NCI-H2196 (cell line): ENCODE measurements at regions not wholly inside any gene's neighbourhood (a gene's known extent, or its start where the extent isn't known, plus 50 kb on each side); places are given as distances from the start of the nearest gene placed in this dataset.
"Not testable (repeated sequence)": the region's sequence is repeated elsewhere in the genome, so short reads cannot be mapped to it uniquely, and the experiment has no call there.

ENCODE experiments used
- DNase-seq: peaks from one replicate; lab custom pipeline; 2025; ENCODE audit not compliant: unreplicated experiment; lab: John Stamatoyannopoulos, UW

DNA sequence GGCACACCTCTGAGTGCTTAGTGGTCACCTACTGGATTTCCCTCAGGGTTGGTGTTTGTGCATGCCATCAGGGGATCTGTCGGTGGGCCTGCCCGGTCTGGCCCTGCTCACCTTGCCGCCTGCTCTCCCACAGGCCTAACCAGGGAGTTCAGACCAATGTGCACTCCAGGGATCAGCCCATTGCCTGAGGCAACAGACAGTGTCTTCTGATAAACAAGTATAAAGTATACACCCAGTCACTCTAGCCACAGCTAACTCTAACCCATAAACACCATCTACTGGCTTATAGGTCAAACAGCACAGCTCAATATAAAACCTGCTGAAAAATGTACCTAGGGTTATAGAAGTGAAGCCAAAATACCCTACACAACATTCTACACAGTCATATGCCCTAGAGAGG, 1300.0 kb downstream of the PLA2G4A start:
- no peak for DNase-seq

GRCh38 chr1:188129856-188130838, 1301.4 kb downstream of the PLA2G4A start:
- DNase-seq: no peak

- DNase-seq: no peak
Observed at GRCh38 chr1:188137221-188137620, 1308.5 kb downstream of the PLA2G4A start.

DNA sequence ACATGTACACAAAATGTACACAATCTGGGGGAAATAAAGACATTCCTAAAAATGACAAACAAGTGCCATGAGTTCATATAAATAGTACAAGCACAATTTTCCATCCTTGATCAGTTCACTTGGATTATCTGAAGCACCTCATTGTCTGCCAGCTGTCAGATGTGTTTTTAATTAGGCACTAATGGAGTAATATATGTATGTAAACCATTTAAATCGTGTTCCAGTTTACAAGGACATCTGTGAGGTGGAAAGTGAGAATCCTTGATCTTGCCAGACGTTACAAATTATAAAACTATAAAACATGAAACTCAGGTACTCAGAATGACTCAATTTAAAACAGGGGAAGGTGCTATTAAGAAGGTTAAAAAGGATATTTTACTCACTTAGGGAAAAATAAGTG, 1312.2 kb downstream of the PLA2G4A start:
- DNase-seq: no peak

GRCh38 chr1:188154196-188154595, 1325.4 kb downstream of the PLA2G4A start:
- DNase-seq: no peak

- DNase-seq: no peak
Observed at GRCh38 chr1:188154761-188155160, 1326.0 kb downstream of the PLA2G4A start.

DNA sequence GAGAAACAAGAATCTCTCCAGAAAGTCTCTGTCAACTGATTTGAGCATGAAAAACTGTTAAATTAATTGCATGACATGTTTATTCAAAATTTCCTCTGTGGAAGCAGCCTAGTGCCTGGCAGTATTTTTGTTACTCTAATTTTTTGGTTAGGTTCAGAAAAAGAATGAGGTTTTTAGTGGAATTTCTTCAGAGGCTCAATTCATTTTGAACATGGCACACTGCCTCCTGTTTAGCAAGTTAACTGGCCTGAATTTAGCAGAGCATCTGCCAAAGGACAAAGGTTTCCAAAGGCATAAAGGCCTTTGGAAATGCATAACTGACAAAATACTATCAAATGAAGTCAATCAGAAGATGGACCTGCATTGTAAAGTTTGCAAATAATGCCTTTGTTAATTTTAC, 1326.5 kb downstream of the PLA2G4A start:
- DNase-seq: no peak

GRCh38 chr1:188164459-188164858, 1335.7 kb downstream of the PLA2G4A start:
- no peak for DNase-seq

- no peak for DNase-seq
Observed at GRCh38 chr1:188166654-188167053, 1337.9 kb downstream of the PLA2G4A start.

DNA sequence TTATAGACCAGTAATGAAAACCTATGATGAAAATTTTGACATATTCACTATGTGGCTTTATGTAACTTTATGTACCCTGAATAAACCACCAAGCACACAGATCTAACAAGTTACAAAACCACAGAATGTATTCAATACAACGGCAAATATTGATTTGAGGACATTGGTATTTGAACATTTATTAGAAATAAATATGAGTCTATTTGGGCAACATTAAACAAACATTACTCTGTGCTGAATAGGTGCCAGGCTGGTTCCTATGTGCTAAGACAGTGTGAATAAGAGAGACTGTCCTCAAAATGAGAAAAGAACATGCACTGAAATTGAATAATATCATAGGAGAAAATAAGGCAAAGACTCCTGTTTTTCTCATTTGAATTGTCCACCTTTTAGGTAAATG, 1341.2 kb downstream of the PLA2G4A start:
- DNase-seq: no peak

GRCh38 chr1:188170411-188170810, 1341.7 kb downstream of the PLA2G4A start:
- no peak for DNase-seq

- DNase-seq: no peak
Observed at GRCh38 chr1:188170935-188171334, 1342.2 kb downstream of the PLA2G4A start.

DNA sequence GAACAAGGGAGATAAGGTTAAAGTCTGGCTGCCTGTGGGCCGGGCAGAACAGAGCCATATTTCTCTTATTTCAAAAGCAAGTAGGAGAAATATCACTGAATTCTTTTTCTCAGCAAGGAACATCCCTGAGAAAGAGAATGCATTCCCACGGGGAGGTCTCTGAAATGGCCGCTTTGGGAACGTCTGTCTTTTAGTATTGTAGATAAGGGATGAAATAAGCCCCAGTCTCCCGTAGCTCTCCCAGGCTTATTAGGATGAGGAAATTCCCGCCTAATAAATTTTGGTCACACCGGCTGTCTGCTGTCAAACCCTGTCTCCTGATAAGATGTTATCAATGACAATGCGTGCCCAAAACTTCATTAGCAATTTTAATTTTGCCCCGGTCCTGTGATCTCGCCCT, 1353.3 kb downstream of the PLA2G4A start:
- DNase-seq: not testable (repeated sequence)

DNA sequence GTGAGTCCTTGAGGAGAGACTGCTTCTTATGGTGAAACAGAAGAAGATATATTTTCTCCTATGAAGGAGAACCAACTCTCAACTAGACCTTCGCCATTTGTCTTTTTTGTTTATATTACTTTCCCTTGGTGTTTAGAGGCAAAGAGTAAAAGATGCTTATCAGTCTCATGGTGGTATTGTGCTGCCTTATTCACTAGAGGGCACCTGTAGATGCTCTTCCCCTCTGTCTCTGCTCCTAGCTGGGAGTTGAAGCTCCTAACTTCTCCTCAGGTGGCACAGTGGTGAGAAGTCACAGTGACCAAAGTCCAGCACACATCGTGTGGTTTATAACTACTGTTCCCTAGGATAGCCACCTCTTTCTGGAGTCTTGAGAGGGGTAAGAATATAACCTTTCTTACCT, 1359.6 kb downstream of the PLA2G4A start:
- DNase-seq: no peak

GRCh38 chr1:188194916-188195315, 1366.2 kb downstream of the PLA2G4A start:
- DNase-seq: no peak

DNA sequence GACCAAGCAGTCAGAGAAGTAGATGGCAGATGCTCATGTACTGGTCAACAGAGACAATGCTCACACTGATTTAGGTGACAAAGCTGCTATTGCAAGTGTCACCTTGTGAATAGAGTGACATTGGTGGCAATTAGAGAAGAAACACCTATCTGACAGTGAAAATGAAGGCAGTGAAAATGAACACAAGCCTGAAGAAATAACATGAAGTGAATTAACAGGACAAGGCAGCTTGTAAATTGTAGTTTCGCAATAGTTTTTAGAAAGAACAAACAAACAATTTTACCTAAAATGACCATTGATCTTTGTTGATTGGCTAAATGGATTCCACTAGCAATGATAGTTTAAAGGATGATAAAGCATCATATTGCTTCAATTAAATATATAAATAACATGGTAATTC, 1389.5 kb downstream of the PLA2G4A start:
- DNase-seq: no peak

DNA sequence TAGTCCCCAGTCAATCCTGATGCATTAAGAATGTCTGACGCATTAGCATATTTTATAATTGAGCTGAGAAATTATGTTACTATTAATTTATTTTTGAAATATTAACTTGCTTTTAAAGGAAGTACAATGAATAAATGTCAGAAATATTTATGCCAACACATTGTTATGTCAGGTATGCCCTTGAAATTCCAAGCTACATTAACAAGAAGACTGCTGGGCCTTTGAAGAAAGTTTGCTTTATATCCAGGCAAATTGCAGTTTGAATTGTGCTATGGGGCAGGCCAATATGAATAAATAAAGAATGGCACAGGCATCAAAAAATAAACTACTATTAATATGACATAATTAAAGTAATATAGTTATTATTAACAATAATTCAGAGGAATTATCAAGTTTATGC, 1391.3 kb downstream of the PLA2G4A start:
- DNase-seq: no peak

- DNase-seq: no peak
Observed at GRCh38 chr1:188224263-188224662, 1395.5 kb downstream of the PLA2G4A start.

DNA sequence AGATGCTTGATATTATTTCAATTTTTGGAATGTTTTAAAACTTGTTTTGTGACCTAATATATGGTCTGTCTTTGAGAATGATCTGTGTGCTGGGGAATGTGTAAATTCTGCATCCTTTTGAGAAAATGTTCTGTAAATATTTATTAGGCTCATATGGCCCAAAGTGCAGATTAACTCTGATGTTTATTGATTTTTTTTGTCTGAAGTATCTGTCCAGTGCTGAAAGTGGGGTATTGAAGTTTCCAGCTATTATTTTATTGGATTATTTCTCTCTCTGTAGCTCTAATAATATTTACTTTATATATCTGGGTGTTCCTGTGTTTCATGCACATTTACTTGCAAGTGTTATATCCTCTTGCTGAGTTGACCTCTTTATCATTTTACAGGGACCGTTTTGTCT, 1397.2 kb downstream of the PLA2G4A start:
- DNase-seq: no peak

DNA sequence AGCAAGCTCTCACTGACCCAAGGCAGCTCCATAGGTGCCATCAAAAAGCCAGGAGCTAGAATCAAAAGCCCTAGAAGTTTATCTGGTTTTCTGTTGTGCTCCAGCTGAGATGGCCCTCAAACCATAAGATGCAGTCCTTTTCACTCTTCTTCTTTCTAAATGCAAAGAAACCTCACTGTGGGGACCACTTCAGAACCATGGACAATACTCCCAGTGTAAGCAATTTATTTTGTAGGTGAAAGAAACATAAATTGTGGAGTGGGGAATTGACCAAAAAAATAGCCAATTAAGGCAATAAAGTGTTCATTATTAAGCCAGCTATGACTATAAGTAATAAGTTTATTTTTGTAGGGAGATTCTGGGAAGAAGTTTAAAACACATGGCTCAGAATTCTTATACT, 1399.9 kb downstream of the PLA2G4A start:
- DNase-seq: no peak

DNA sequence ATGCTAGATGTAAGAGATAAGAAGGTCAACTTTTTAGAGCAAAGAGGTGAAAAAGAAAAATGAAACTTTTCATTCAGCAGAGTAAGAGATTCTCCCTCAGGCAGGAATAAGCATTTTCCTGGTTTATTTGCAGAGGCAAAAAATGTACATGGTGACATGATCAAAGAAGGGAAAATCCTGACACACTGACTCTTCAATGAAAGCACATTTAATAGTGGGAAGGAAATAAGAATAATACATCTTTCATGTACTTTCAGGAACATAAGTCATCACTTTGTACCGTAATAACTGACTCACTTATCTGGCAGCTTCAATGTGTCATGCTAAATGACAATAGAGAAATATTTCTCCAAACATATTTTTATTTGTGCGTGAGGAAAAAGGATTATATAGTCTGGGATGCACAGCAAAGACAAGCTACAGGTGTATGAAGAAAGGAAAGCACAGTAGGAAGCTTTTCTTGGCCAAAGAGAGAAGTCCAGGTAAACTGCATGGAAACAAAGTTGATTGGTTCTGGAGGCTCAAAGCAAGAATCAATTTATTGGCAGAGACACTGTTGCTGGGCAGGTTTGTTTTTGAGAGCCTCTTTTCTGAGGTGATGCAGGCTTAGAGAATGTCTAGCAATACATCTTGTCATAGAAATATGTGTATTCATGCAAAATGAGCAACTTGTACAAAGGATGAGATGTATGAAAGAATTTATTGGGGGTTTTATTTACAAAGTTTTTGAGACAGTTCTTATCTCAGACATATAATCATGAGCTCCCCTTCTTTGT, 1409.0 kb downstream of the PLA2G4A start:
- no peak for DNase-seq

GRCh38 chr1:188240772-188241406, 1412.1 kb downstream of the PLA2G4A start:
- no peak for DNase-seq
